Spleen (tissue), 7 donors: ENCODE measurements at regions not wholly inside any gene's neighbourhood (a gene's known extent, or its start where the extent isn't known, plus 50 kb on each side); places are given as distances from the start of the nearest gene placed in this dataset.

Experiments
- POLR2A ChIP-seq, 3 donors: fragments of 450-650 bp; IDR thresholded peaks; one replicate each; pipeline ENCODE4 v1.5.1; 2017; ENCODE audit warnings: antibody characterized with exemption in 3 of 3, mild to moderate bottlenecking in 1 of 3
- POLR2AphosphoS5 ChIP-seq, 3 donors: sonication (generic); formaldehyde crosslinking; IDR thresholded peaks; one replicate each; pipeline ENCODE4 v1.5.1; 2017; ENCODE audit warnings: antibody characterized with exemption in 3 of 3
- TF ChIP-seq, protein P1 (sequence below), 11 experiments: fragments of 200-600 bp in 7 of 11; fragments of 450-650 bp in 4 of 11; sonication (generic) in 4 of 11; IDR thresholded peaks in 8 of 11; conservative IDR thresholded peaks in 3 of 11; 1 replicate in 7 of 11; 2 replicates in 4 of 11; pipeline versions ENCODE4 v1.4.0 to v1.8.0; 2016 to 2021; ENCODE audit warnings: antibody characterized with exemption in 11 of 11, inconsistent platforms in 4 of 11, mild to moderate bottlenecking in 1 of 11
- donor health status: DM: no; HTN: no; CAD: no; lungs with moderate emphysema.
- donor health status: DM: no; HTN: no; CAD: no.
- donor health status: DM: no; HTN: no; CAD: no.

DNA sequence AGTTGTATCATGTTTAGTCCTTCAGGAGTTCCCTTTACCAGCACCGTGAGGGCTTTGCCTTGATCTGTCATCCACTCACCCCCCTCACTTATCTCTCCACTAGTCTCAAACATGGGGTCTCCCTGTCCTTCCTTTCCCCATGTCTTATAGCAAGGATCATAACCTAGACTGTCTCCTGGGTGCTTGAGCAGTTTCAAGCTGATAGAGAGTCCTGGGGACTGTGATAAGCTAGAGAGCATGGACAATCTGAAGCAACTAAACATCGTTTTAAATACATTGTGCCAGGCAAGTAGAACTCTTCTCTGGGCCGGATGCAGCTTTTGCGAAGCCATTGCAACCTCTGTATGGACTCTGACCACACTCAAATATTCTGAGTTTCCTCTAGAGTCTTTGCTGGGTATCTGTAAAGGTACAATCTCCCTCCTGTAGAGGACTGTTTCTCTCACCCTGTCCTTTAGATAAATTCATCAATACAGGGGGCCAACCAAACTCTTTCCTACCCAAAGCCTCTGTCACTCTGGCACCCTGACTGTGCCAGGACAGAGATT lies 684.6 kb upstream of the NR2F2 start:
- TF ChIP-seq, protein P1, sequence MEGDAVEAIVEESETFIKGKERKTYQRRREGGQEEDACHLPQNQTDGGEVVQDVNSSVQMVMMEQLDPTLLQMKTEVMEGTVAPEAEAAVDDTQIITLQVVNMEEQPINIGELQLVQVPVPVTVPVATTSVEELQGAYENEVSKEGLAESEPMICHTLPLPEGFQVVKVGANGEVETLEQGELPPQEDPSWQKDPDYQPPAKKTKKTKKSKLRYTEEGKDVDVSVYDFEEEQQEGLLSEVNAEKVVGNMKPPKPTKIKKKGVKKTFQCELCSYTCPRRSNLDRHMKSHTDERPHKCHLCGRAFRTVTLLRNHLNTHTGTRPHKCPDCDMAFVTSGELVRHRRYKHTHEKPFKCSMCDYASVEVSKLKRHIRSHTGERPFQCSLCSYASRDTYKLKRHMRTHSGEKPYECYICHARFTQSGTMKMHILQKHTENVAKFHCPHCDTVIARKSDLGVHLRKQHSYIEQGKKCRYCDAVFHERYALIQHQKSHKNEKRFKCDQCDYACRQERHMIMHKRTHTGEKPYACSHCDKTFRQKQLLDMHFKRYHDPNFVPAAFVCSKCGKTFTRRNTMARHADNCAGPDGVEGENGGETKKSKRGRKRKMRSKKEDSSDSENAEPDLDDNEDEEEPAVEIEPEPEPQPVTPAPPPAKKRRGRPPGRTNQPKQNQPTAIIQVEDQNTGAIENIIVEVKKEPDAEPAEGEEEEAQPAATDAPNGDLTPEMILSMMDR (IDR thresholded peaks at IDR 0.05 in 8 of 11, conservative IDR thresholded peaks at IDR 0.05 in 3 of 11), result no peak
- TF ChIP-seq POLR2A (IDR thresholded peaks at IDR 0.05) (no peak), POLR2AphosphoS5 (IDR thresholded peaks at IDR 0.05) (no peak)
